Esophagus (tissue), 2 donors: ENCODE measurements at regions not wholly inside any gene's neighbourhood (a gene's known extent, or its start where the extent isn't known, plus 50 kb on each side); places are given as distances from the start of the nearest gene placed in this dataset.
"Not testable (repeated sequence)": the region's sequence is repeated elsewhere in the genome, so short reads cannot be mapped to it uniquely, and the experiment has no call there.

ENCODE experiments used
- H3K27ac ChIP-seq, 2 donors: one replicate each; pipeline ENCODE4 v1.5.1; 2013; ENCODE audit warnings: low read depth in 2 of 2, mild to moderate bottlenecking in 2 of 2, inconsistent platforms in 1 of 2, low read length in 1 of 2, moderate library complexity in 1 of 2
- H3K27me3 ChIP-seq, 2 donors: one replicate each; pipeline ENCODE4 v1.6.1; 2013; ENCODE audit warnings: low read length in 2 of 2, control low read depth in 1 of 2, mild to moderate bottlenecking in 1 of 2; ENCODE audit not compliant: insufficient read depth in 2 of 2, control insufficient read depth in 1 of 2
- H3K36me3 ChIP-seq, 2 donors: one replicate each; pipeline ENCODE4 v1.6.1; 2013; ENCODE audit warnings: low read length in 1 of 2; ENCODE audit not compliant: control insufficient read depth in 2 of 2, insufficient read depth in 2 of 2
- H3K4me1 ChIP-seq, 2 donors: one replicate each; pipeline ENCODE4 v1.6.1; 2013; ENCODE audit warnings: low read length in 1 of 2; ENCODE audit not compliant: control insufficient read depth in 2 of 2, insufficient read depth in 2 of 2
- H3K4me3 ChIP-seq, 2 donors: one replicate each; pipeline ENCODE4 v1.5.1; 2013; ENCODE audit warnings: low read length in 2 of 2, mild to moderate bottlenecking in 2 of 2, low read depth in 1 of 2, moderate library complexity in 1 of 2
- H3K9me3 ChIP-seq, 2 donors: one replicate each; pipeline ENCODE4 v1.6.1; 2013; ENCODE audit warnings: mild to moderate bottlenecking in 2 of 2, low read depth in 1 of 2, low read length in 1 of 2, moderate library complexity in 1 of 2; ENCODE audit not compliant: control insufficient read depth in 2 of 2, insufficient read depth in 1 of 2
- WGBS, 2 donors: extraction: QIAGEN DNeasy Blood & Tissue Kit; methylation state at CpG; one replicate each; pipeline ENCODE4 v1.1.7; 2013; 5-methylcytosine and 5-hydroxymethylcytosine counted together
- donor health status: healthy with polysubstance abuse.
- donor health status: Bipolar disorder and iron deficiency.

GRCh38 chr16:85445779-85446222, 167.3 kb upstream of the GSE1 start:
- 43 to 55% methylated on average over 14 of the region's 14 CpGs for WGBS, 2 donors
- Histone ChIP-seq H3K27ac (no peak overlapping the region), H3K4me1 (peaks cover 0 to 2% of the 10 kb centered on the region in 2 donors)

GRCh38 chr16:85446951-85447692, 166.0 kb upstream of the GSE1 start:
- H3K9me3 ChIP-seq = no peaks in the 10 kb centered on the region
- H3K27ac ChIP-seq = no peak overlapping the region
- H3K36me3 ChIP-seq = peaks cover 0 to 2% of the 10 kb centered on the region in 2 donors
- peaks cover 0 to 2% of the 10 kb centered on the region in 2 donors for H3K4me1 ChIP-seq
- no peak overlapping the region for H3K4me3 ChIP-seq
- 71 to 82% methylated on average over 19 of the region's 19 CpGs for WGBS, 2 donors
- no peaks in the 10 kb centered on the region for H3K27me3 ChIP-seq

More at GRCh38 chr16:85445779-85446222, 167.3 kb upstream of the GSE1 start:
- Histone ChIP-seq H3K27me3 (no peaks in the 10 kb centered on the region), H3K36me3 (peaks cover 0 to 2% of the 10 kb centered on the region in 2 donors), H3K4me3 (no peak overlapping the region), H3K9me3 (no peaks in the 10 kb centered on the region)

- H3K27ac ChIP-seq = no peak overlapping the region
- H3K27me3 ChIP-seq = no peaks in the 10 kb centered on the region
- no peak overlapping the region for H3K4me3 ChIP-seq
- H3K4me1 ChIP-seq = peaks cover 0 to 2% of the 10 kb centered on the region in 2 donors
- peaks cover 0 to 2% of the 10 kb centered on the region in 2 donors for H3K36me3 ChIP-seq
- H3K9me3 ChIP-seq = no peaks in the 10 kb centered on the region
- 85 to 87% methylated on average over 11 of the region's 11 CpGs for WGBS, 2 donors
These were observed 165.3 kb upstream of the GSE1 start for GRCh38 chr16:85447693-85448313.

GRCh38 chr16:85448557-85449190, 164.4 kb upstream of the GSE1 start:
- H3K27me3 ChIP-seq = no peaks in the 10 kb centered on the region
- 42 to 66% methylated on average over 30 of the region's 30 CpGs for WGBS, 2 donors
- H3K4me3 ChIP-seq = no peak overlapping the region
- H3K27ac ChIP-seq = no peak overlapping the region
- peaks cover 0 to 2% of the 10 kb centered on the region in 2 donors for H3K36me3 ChIP-seq
- H3K4me1 ChIP-seq = peaks cover 0 to 2% of the 10 kb centered on the region in 2 donors
- H3K9me3 ChIP-seq = no peaks in the 10 kb centered on the region

GRCh38 chr16:85449191-85449884, 163.8 kb upstream of the GSE1 start:
- Histone ChIP-seq H3K27me3 (no peaks in the 10 kb centered on the region), H3K27ac (no peak overlapping the region), H3K9me3 (no peaks in the 10 kb centered on the region), H3K36me3 (peaks cover 0 to 2% of the 10 kb centered on the region in 2 donors), H3K4me3 (no peak overlapping the region), H3K4me1 (peaks cover 0 to 2% of the 10 kb centered on the region in 2 donors)
- 69 to 84% methylated on average over 20 of the region's 20 CpGs for WGBS, 2 donors

- Histone ChIP-seq H3K36me3 (peaks cover 0 to 2% of the 10 kb centered on the region in 2 donors), H3K27me3 (no peaks in the 10 kb centered on the region), H3K4me1 (peaks cover 0 to 2% of the 10 kb centered on the region in 2 donors), H3K27ac (no peak overlapping the region), H3K9me3 (no peaks in the 10 kb centered on the region), H3K4me3 (no peak overlapping the region)
- WGBS, 2 donors = 83 to 91% methylated on average over 6 of the region's 7 CpGs
These were observed 163.3 kb upstream of the GSE1 start for GRCh38 chr16:85449885-85450245.

GRCh38 chr16:85451142-85451541, 162.0 kb upstream of the GSE1 start:
- not testable (repeated sequence) for H3K27me3 ChIP-seq, H3K4me3 ChIP-seq, H3K27ac ChIP-seq, H3K4me1 ChIP-seq, H3K36me3 ChIP-seq, H3K9me3 ChIP-seq
- 81 to 84% methylated on average over 9 of the region's 11 CpGs for WGBS, 2 donors

- Histone ChIP-seq H3K4me3 (no peak overlapping the region), H3K9me3 (no peaks in the 10 kb centered on the region), H3K36me3 (no peaks in the 10 kb centered on the region), H3K27ac (no peak overlapping the region), H3K27me3 (no peaks in the 10 kb centered on the region), H3K4me1 (no peaks in the 10 kb centered on the region)
- 84 to 87% methylated on average over 28 to 30 of the region's 32 CpGs for WGBS, 2 donors
These were observed 161.3 kb upstream of the GSE1 start for GRCh38 chr16:85451641-85452363.
